ENCODE measurements at regions not wholly inside any gene's neighbourhood (a gene's known extent, or its start where the extent isn't known, plus 50 kb on each side); places are given as distances from the start of the nearest gene placed in this dataset.

DNA sequence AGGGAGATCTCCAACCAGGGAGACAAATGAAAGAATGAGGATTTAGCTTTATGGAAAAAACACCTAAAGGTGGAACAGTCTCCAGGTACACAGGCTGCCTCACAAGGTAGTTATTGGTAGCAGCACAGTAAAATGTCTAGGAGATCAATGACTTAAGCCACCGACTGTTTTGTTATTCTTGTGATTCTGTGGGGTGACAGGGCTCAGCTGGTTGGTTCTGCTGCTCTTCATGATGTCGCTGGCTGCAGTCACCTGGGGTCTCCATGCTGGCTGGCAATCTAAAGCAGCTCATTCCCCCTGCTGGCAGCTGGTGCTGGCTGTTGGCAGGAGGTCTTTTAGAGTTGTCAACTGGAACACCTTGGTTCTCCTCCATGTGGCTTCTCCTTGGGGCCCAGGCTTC is 69.2 kb downstream of the FOXL1 start:
- DNase-seq (ENCODE audit: low spot score in 2 of 2, unreplicated experiment in 2 of 2) = no peak
- Mint-ChIP-seq H3K27ac (no peak overlapping the region), H3K36me3 (no peaks in the 10 kb centered on the region), H3K9me3 (peaks cover 6% of the 10 kb centered on the region), H3K27me3 (ENCODE audit: low read depth) (peaks cover 13% of the 10 kb centered on the region), H3K4me1 (peaks cover 13% of the 10 kb centered on the region), H3K4me3 (no peak overlapping the region)
- TF ChIP-seq, protein P1, sequence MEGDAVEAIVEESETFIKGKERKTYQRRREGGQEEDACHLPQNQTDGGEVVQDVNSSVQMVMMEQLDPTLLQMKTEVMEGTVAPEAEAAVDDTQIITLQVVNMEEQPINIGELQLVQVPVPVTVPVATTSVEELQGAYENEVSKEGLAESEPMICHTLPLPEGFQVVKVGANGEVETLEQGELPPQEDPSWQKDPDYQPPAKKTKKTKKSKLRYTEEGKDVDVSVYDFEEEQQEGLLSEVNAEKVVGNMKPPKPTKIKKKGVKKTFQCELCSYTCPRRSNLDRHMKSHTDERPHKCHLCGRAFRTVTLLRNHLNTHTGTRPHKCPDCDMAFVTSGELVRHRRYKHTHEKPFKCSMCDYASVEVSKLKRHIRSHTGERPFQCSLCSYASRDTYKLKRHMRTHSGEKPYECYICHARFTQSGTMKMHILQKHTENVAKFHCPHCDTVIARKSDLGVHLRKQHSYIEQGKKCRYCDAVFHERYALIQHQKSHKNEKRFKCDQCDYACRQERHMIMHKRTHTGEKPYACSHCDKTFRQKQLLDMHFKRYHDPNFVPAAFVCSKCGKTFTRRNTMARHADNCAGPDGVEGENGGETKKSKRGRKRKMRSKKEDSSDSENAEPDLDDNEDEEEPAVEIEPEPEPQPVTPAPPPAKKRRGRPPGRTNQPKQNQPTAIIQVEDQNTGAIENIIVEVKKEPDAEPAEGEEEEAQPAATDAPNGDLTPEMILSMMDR (IDR thresholded peaks at IDR 0.05; ENCODE audit: unreplicated experiment) = no peak

DNA sequence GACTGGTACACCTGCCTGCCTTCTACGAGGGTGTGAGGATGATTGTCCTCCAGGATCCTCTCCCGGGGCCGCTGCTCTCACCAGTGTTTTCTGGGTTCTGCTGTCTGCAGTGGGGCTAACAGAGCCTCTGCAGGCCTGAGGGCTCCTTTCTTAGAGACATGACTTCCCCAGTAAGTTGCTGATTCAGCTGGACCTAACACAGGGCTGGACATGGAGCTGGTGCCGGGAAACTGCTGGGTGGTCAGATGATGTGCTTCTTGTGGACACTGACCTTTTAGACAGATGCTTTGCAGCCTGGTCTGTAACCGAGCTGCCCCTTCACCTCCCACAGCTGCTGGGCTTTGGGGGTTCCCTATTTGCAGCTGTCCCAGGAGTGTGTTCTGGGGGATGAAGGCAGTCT is 71.5 kb downstream of the FOXL1 start:
- no peak for DNase-seq (ENCODE audit: low spot score in 2 of 2, unreplicated experiment in 2 of 2)
- Mint-ChIP-seq H3K27ac (no peak overlapping the region), H3K27me3 (ENCODE audit: low read depth) (peaks cover 20% of the 10 kb centered on the region), H3K9me3 (peaks cover 6% of the 10 kb centered on the region), H3K4me3 (no peak overlapping the region), H3K4me1 (peaks cover 15% of the 10 kb centered on the region), H3K36me3 (no peaks in the 10 kb centered on the region)
- TF ChIP-seq, protein P1 (IDR thresholded peaks at IDR 0.05; ENCODE audit: unreplicated experiment) = no peak

- Mint-ChIP-seq H3K9me3 (peaks cover 6% of the 10 kb centered on the region), H3K4me3 (no peak overlapping the region), H3K4me1 (peaks cover 15% of the 10 kb centered on the region), H3K36me3 (no peaks in the 10 kb centered on the region), H3K27ac (no peak overlapping the region), H3K27me3 (ENCODE audit: low read depth) (peaks cover 16% of the 10 kb centered on the region)
- TF ChIP-seq, protein P1 (IDR thresholded peaks at IDR 0.05; ENCODE audit: unreplicated experiment) = no peak
- no peak for DNase-seq (ENCODE audit: low spot score in 2 of 2, unreplicated experiment in 2 of 2)
These were observed 72.8 kb downstream of the FOXL1 start for GRCh38 chr16:86651013-86651627.

GRCh38 chr16:86651823-86652222 is 73.5 kb downstream of the FOXL1 start:
- no peak overlapping the region for H3K27ac Mint-ChIP-seq
- H3K9me3 Mint-ChIP-seq = peaks cover 10% of the 10 kb centered on the region
- no peaks in the 10 kb centered on the region for H3K36me3 Mint-ChIP-seq
- peaks cover 14% of the 10 kb centered on the region for H3K27me3 Mint-ChIP-seq (ENCODE audit: low read depth)
- TF ChIP-seq, protein P1 (IDR thresholded peaks at IDR 0.05; ENCODE audit: unreplicated experiment) = no peak
- no peak for DNase-seq (ENCODE audit: low spot score in 2 of 2, unreplicated experiment in 2 of 2)
- H3K4me3 Mint-ChIP-seq = no peak overlapping the region
- H3K4me1 Mint-ChIP-seq = peaks cover 15% of the 10 kb centered on the region

GRCh38 chr16:86653285-86654006 is 75.1 kb downstream of the FOXL1 start:
- Mint-ChIP-seq H3K36me3 (no peaks in the 10 kb centered on the region), H3K4me3 (no peak overlapping the region), H3K4me1 (peaks cover 15% of the 10 kb centered on the region), H3K27me3 (ENCODE audit: low read depth) (peaks cover 10% of the 10 kb centered on the region), H3K9me3 (peaks cover 5% of the 10 kb centered on the region), H3K27ac (no peak overlapping the region)
- no peak for DNase-seq (ENCODE audit: low spot score in 2 of 2, unreplicated experiment in 2 of 2)
- TF ChIP-seq, protein P1 (IDR thresholded peaks at IDR 0.05; ENCODE audit: unreplicated experiment) = no peak
